ENCODE measurements at regions not wholly inside any gene's neighbourhood (a gene's known extent, or its start where the extent isn't known, plus 50 kb on each side); places are given as distances from the start of the nearest gene placed in this dataset.

DNA sequence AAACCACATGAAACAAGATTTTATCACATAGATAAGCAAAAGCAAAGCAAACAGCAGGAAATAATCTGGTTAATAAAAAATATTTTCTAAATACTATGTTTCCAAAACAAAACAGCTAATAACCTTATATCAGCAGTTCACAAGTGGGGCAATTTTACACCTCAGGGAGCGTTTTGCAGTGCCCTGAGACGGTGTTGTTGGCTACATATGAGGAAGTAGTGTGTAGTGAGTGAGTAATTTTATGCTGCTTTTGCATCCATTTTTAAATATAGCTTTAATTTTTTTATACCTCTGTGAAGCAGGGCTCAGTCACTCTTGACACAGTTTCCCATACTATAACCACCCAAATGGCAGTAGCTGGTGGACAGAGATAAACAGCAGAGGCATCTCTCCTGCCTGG lies 438.5 kb upstream of the B3GAT1 start:
- TF ChIP-seq, protein P1, sequence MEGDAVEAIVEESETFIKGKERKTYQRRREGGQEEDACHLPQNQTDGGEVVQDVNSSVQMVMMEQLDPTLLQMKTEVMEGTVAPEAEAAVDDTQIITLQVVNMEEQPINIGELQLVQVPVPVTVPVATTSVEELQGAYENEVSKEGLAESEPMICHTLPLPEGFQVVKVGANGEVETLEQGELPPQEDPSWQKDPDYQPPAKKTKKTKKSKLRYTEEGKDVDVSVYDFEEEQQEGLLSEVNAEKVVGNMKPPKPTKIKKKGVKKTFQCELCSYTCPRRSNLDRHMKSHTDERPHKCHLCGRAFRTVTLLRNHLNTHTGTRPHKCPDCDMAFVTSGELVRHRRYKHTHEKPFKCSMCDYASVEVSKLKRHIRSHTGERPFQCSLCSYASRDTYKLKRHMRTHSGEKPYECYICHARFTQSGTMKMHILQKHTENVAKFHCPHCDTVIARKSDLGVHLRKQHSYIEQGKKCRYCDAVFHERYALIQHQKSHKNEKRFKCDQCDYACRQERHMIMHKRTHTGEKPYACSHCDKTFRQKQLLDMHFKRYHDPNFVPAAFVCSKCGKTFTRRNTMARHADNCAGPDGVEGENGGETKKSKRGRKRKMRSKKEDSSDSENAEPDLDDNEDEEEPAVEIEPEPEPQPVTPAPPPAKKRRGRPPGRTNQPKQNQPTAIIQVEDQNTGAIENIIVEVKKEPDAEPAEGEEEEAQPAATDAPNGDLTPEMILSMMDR (IDR thresholded peaks at IDR 0.05; ENCODE audit: low read depth, low read length), result no peak
- no peak overlapping the region for H3K4me3 ChIP-seq (ENCODE audit: low read depth, low read length)

DNA sequence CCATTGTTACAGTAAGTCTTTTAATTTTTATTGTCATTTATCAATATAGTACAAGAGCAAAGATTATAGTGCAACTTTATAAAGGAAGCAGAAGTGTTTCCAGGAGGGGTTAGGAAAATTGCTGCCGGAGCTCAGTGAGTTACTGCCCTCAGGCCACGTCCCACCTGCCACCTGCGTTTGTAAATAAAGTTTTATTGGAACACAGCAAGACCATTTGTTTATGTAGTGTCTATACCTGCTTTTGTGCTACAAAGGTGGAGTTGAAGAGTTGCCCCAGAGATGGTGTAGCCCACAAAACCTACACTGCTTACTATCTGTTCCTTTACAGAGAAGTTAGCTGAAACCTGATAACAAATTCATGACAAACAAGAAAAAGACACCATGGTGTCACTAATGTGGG lies 437.8 kb upstream of the B3GAT1 start:
- TF ChIP-seq, protein P1 (IDR thresholded peaks at IDR 0.05; ENCODE audit: low read depth, low read length), result no peak

DNA sequence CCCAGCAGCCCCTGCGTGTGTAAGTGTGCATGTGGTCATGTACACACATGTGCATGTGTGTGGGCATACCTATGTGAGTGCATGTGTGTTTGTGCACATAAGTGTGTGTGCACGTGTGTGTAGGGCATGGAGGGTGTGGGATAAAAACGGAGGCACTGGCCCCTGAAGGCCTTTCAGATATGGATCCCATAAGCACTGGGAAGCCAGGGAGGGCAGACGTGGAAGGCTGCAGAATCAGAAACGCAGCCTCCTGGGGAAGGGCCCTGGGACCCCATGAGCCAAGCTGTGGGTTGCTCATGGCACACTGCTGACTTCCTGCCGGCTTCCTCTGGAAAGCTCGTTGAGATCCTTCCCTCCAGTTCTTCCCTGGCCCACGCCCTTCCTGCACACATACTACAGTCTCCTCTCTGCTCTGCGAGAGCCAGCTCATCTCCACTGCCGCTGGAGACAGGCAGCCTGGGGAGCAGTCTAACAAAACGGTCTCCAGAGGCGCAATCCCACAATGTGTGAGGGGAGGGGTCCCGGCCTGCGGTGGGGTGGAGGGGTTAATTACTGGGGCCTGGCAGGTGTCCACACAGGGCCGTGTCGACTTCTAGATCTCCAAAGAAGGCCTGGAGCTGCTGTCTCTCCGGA lies 435.2 kb upstream of the B3GAT1 start:
- TF ChIP-seq, protein P1 (IDR thresholded peaks at IDR 0.05; ENCODE audit: low read depth, low read length), result no peak
- H3K4me3 ChIP-seq (ENCODE audit: low read depth, low read length), result no peak overlapping the region

More for the DNA sequence above, 437.8 kb upstream of the B3GAT1 start:
- H3K4me3 ChIP-seq (ENCODE audit: low read depth, low read length), result no peak overlapping the region

DNA sequence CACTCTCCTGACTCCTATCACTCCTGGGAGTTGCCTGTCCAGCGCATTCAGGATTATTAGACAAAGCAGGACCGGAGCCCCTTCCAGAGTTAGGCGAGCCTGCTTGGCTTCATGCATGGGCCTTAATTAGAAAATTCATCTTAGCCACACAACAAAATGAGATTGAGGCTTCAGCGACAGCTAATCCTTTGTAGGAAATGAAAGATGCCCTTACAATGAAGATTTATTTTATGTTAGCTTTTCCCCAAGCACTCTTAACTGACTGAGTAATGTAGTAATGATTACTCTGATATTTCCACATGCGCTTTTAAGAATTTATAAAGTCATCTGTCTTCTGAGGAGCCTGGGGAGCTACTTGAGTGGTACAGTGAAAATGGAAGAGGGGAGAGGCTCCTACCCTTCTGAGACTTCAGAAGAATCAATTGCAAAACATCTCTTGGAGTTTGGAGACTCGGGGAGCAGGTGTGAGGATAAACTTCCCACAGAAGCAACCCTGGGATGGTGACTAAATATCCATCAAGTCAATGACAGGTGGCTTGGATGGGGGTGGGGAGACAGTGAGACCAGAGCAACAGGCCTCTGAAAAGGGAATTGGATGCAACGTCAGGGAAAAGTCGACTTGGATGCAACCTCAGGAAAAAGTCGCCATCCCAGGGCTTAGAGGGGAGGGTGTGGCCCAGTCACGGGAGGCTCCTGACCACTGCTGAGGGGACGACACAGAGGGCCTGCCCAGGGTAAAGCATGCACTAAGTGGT lies 434.5 kb upstream of the B3GAT1 start:
- TF ChIP-seq, protein P1 (IDR thresholded peaks at IDR 0.05; ENCODE audit: low read depth, low read length), result no peak
- no peak overlapping the region for H3K4me3 ChIP-seq (ENCODE audit: low read depth, low read length)

DNA sequence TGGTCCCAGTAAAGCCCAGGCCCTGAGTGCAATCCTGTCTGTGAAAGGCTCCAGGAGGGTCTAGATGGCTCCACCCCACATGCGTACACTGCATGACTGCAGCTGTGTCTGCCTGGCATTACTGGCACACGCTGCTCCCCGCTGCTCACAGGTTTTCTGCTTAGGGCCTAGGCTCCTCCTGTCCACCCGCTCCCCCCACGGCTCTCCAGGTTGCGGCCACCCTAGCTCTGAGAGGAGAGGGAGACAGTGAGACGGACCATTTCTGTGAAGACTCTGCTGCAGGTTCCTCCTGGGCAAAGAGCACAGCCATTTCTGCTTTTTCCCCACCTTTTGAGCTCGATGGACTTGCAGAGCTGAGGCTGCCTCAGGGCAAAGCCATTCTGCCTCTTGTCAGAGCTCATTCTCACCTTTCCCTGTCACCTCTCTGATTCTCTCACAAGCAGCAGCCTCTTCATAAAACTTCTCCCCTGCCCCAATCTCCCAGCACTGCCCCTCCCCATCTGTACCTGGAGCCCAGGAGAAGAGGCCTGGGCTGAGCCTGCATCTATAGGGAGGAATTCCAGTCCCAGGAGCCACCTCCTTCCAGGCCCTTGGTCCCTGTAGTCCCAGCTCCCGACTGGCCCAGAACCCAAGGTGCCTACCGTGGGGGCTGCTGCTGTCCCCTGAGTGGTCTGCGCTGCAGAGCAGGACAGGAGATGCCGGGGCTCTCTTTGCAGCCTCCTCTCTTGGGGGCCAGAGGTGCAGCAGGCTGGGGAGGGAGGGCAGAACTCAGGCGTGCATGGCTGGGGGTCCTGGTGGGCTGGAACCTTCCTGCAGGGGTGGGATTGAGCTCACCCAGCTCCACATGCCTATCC lies 433.7 kb upstream of the B3GAT1 start:
- TF ChIP-seq, protein P1 (IDR thresholded peaks at IDR 0.05; ENCODE audit: low read depth, low read length), result no peak
- H3K4me3 ChIP-seq (ENCODE audit: low read depth, low read length), result no peak overlapping the region

DNA sequence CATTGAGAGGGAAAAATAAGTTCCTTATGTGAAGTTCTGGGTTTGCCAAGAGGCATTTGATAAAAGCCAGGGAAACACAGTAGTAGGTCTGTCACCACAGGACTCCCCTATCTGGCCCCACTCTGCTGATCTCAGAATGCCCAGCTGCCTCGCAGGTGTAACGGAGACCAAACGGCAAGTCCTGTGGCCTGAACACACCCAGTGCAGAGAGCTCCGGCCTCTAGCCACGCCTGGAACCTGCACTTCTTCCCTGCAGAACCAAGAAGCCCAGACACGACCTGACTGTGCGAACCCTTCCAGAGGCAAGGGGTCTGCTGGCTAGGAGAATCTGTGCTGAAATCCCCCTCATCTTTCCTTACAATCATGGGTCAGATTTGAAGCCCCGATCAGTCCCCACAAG lies 432.8 kb upstream of the B3GAT1 start:
- no peak overlapping the region for H3K4me3 ChIP-seq (ENCODE audit: low read depth, low read length)
- TF ChIP-seq, protein P1 (IDR thresholded peaks at IDR 0.05; ENCODE audit: low read depth, low read length), result no peak
